Muscle layer of duodenum (tissue), 2 donors: ENCODE measurements at regions not wholly inside any gene's neighbourhood (a gene's known extent, or its start where the extent isn't known, plus 50 kb on each side); places are given as distances from the start of the nearest gene placed in this dataset.

Source experiments
- H3K27ac ChIP-seq: one replicate; pipeline ENCODE4 v1.7.0; 2013; ENCODE audit warnings: mild to moderate bottlenecking, low read length
- H3K27me3 ChIP-seq: one replicate; pipeline ENCODE4 v1.7.0; 2013; ENCODE audit warnings: low read depth, mild to moderate bottlenecking, control low read depth, low read length
- H3K36me3 ChIP-seq, 2 donors: one replicate each; pipeline ENCODE4 v1.7.0; 2013; ENCODE audit warnings: low read length in 2 of 2, control low read depth in 1 of 2, mild to moderate bottlenecking in 1 of 2; ENCODE audit not compliant: insufficient read depth in 2 of 2, control insufficient read depth in 1 of 2
- H3K4me1 ChIP-seq, 2 donors: one replicate each; pipeline ENCODE4 v1.7.0; 2013; ENCODE audit warnings: low read length in 2 of 2, mild to moderate bottlenecking in 2 of 2, control low read depth in 1 of 2, moderate library complexity in 1 of 2; ENCODE audit not compliant: insufficient read depth in 2 of 2, control insufficient read depth in 1 of 2
- H3K4me3 ChIP-seq, 2 donors: one replicate each; pipeline ENCODE4 v1.7.0; 2013; ENCODE audit warnings: low read length in 2 of 2, low read depth in 1 of 2, mild to moderate bottlenecking in 1 of 2
- H3K9me3 ChIP-seq, 2 donors: one replicate each; pipeline ENCODE4 v1.7.0; 2013; ENCODE audit warnings: low read length in 2 of 2, control low read depth in 1 of 2, mild to moderate bottlenecking in 1 of 2; ENCODE audit not compliant: control insufficient read depth in 1 of 2
- donor health status: healthy.

GRCh38 chr2:221335219-221335752, 236.8 kb downstream of the EPHA4 start:
- Histone ChIP-seq H3K36me3 (no peaks in the 10 kb centered on the region), H3K4me1 (no peaks in the 10 kb centered on the region), H3K27me3 (no peaks in the 10 kb centered on the region), H3K27ac (no peak overlapping the region), H3K4me3 (no peak overlapping the region), H3K9me3 (no peaks in the 10 kb centered on the region)

GRCh38 chr2:221336967-221337366, 235.1 kb downstream of the EPHA4 start:
- Histone ChIP-seq H3K4me3 (no peak overlapping the region), H3K4me1 (no peaks in the 10 kb centered on the region), H3K27me3 (no peaks in the 10 kb centered on the region), H3K36me3 (no peaks in the 10 kb centered on the region), H3K27ac (no peak overlapping the region), H3K9me3 (no peaks in the 10 kb centered on the region)

DNA sequence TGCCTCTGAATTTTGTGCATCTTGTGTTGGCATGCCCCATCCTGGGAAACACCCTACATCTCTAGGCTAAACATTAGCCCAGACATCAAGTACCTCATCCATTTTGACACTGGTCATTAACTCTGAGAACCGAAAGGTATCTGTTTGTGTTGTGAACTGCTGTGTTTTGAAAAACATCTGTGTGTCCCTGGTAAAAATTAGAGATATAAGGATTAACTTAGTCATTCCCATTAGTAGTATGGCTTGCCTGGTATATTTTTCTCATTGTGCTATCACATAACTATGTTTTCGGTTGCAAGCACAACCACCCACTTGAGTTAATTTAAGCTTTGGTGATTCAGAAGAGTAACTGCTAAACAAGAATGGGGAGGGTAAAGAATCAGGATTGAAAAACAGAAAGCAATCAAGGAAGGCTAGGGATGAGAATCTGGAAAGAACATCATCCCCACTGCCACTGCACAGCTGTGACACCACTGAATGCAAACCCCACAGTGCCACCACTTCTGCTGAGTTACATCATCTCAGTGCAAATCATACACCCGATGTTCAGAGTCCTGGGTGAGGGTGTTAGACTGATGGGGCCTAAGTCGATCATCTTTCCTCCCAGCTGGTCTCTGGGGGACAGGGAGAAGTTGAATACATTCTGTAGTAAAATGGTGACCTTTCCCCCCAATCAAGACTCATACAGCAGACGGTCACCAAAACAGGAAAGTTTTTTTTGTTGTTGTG, 234.0 kb downstream of the EPHA4 start:
- no peak overlapping the region for H3K27ac ChIP-seq
- H3K4me3 ChIP-seq = no peak overlapping the region
- H3K4me1 ChIP-seq = no peaks in the 10 kb centered on the region
- no peaks in the 10 kb centered on the region for H3K9me3 ChIP-seq
- no peaks in the 10 kb centered on the region for H3K27me3 ChIP-seq
- H3K36me3 ChIP-seq = no peaks in the 10 kb centered on the region

- Histone ChIP-seq H3K27me3 (no peaks in the 10 kb centered on the region), H3K4me1 (no peaks in the 10 kb centered on the region), H3K4me3 (no peak overlapping the region), H3K36me3 (no peaks in the 10 kb centered on the region), H3K27ac (no peak overlapping the region), H3K9me3 (no peaks in the 10 kb centered on the region)
These were observed 229.7 kb downstream of the EPHA4 start for GRCh38 chr2:221342388-221342787.

- Histone ChIP-seq H3K36me3 (no peaks in the 10 kb centered on the region), H3K27me3 (no peaks in the 10 kb centered on the region), H3K4me3 (no peak overlapping the region), H3K27ac (no peak overlapping the region), H3K4me1 (no peaks in the 10 kb centered on the region), H3K9me3 (no peaks in the 10 kb centered on the region)
These were observed 228.6 kb downstream of the EPHA4 start for GRCh38 chr2:221343524-221343923.

- H3K4me3 ChIP-seq = no peak overlapping the region
- H3K27me3 ChIP-seq = no peaks in the 10 kb centered on the region
- no peaks in the 10 kb centered on the region for H3K4me1 ChIP-seq
- no peak overlapping the region for H3K27ac ChIP-seq
- no peaks in the 10 kb centered on the region for H3K36me3 ChIP-seq
- H3K9me3 ChIP-seq = no peaks in the 10 kb centered on the region
These were observed 226.6 kb downstream of the EPHA4 start for GRCh38 chr2:221345516-221345915.

DNA sequence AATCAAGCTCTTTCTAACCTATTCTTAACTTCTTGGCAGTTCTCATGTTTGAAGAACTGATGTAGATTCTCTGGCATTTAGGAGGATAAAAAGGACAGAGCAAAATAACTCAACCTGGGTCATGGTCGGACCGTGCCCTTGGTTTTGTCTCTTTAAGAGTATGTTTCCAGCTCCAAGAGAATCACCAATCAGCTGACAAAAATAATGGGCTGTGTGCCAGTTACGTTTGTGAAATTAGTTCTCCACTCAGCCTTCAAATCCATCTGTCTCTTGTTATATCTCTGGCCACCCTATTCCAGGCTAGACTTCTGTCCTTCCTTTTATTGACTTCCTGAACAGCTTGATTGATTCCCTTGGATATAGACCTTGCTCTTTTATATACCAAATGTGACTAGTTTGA, 225.7 kb downstream of the EPHA4 start:
- Histone ChIP-seq H3K4me3 (no peak overlapping the region), H3K9me3 (no peaks in the 10 kb centered on the region), H3K27ac (no peak overlapping the region), H3K36me3 (no peaks in the 10 kb centered on the region), H3K4me1 (no peaks in the 10 kb centered on the region), H3K27me3 (no peaks in the 10 kb centered on the region)

DNA sequence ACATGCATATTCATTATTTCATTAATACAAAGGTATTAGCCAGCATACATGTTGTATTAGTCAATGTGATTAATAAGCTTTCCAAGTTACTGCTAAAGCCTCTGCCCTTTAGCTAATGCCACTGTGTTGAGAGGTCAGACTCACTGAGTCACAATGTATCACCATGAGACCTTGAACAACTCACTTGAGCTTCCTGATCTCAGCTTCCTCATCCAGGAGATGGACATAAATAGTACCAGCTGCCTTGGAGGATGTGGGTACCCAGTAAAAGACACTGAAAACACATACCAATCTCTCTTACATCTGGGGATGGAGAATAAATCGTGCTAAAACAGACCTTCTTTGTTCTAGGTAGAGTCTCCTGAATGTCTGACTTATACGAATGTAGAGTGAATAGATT, 224.6 kb downstream of the EPHA4 start:
- Histone ChIP-seq H3K36me3 (no peaks in the 10 kb centered on the region), H3K27me3 (no peaks in the 10 kb centered on the region), H3K9me3 (no peaks in the 10 kb centered on the region), H3K4me3 (no peak overlapping the region), H3K4me1 (no peaks in the 10 kb centered on the region), H3K27ac (no peak overlapping the region)

- H3K27me3 ChIP-seq = no peaks in the 10 kb centered on the region
- H3K9me3 ChIP-seq = no peaks in the 10 kb centered on the region
- no peaks in the 10 kb centered on the region for H3K4me1 ChIP-seq
- no peak overlapping the region for H3K4me3 ChIP-seq
- H3K36me3 ChIP-seq = no peaks in the 10 kb centered on the region
- no peak overlapping the region for H3K27ac ChIP-seq
These were observed 221.5 kb downstream of the EPHA4 start for GRCh38 chr2:221350616-221351015.

GRCh38 chr2:221353201-221353600, 218.9 kb downstream of the EPHA4 start:
- Histone ChIP-seq H3K27ac (no peak overlapping the region), H3K27me3 (no peaks in the 10 kb centered on the region), H3K4me1 (no peaks in the 10 kb centered on the region), H3K4me3 (no peak overlapping the region), H3K9me3 (no peaks in the 10 kb centered on the region), H3K36me3 (no peaks in the 10 kb centered on the region)

- H3K4me1 ChIP-seq = no peaks in the 10 kb centered on the region
These were observed 211.8 kb downstream of the EPHA4 start for GRCh38 chr2:221360312-221360711.

GRCh38 chr2:221360742-221361141, 211.4 kb downstream of the EPHA4 start:
- H3K27ac ChIP-seq = no peak overlapping the region
- H3K4me3 ChIP-seq = no peak overlapping the region
- no peaks in the 10 kb centered on the region for H3K36me3 ChIP-seq
- H3K9me3 ChIP-seq = no peaks in the 10 kb centered on the region
- H3K27me3 ChIP-seq = no peaks in the 10 kb centered on the region
- no peaks in the 10 kb centered on the region for H3K4me1 ChIP-seq

More at GRCh38 chr2:221360312-221360711, 211.8 kb downstream of the EPHA4 start:
- no peak overlapping the region for H3K4me3 ChIP-seq
- H3K36me3 ChIP-seq = no peaks in the 10 kb centered on the region
- H3K9me3 ChIP-seq = no peaks in the 10 kb centered on the region
- no peaks in the 10 kb centered on the region for H3K27me3 ChIP-seq
- no peak overlapping the region for H3K27ac ChIP-seq
